ENCODE measurements at regions not wholly inside any gene's neighbourhood (a gene's known extent, or its start where the extent isn't known, plus 50 kb on each side); places are given as distances from the start of the nearest gene placed in this dataset.

GRCh38 chr1:162987866-162988265 is 81.3 kb upstream of the RGS4 start:
- no peak for TF ChIP-seq CTCF (IDR thresholded peaks at IDR 0.05)
- TF ChIP-seq POLR2A (IDR thresholded peaks at IDR 0.05), result no peak
